Astrocyte (in vitro differentiated cells and primary cell): ENCODE measurements at regions not wholly inside any gene's neighbourhood (a gene's known extent, or its start where the extent isn't known, plus 50 kb on each side); places are given as distances from the start of the nearest gene placed in this dataset.
A peak's percentile ranks its signal among the peaks of the same experiment; 100 is the strongest.

Experiments used
- DNase-seq: peaks from one replicate; pipeline ENCODE4 v3.0.0-alpha.2; 2010; ENCODE audit warnings: low read depth
- FAIRE-seq: peaks from 2 replicates; lab custom pipeline; 2011; peaks lifted over from hg19 to GRCh38; lab: Jason Lieb, UNC
- H2AFZ ChIP-seq: 2 replicates; pipeline ENCODE4 v1.6.0; 2012; ENCODE audit warnings: low read depth, low read length, inconsistent platforms
- H3K27ac ChIP-seq: 2 replicates; pipeline ENCODE4 v1.5.1; 2011; ENCODE audit warnings: low read depth, low read length, inconsistent platforms
- H3K27me3 ChIP-seq: 2 replicates; pipeline ENCODE4 v1.6.0; 2011; ENCODE audit warnings: low read length, inconsistent platforms; ENCODE audit not compliant: insufficient read depth
- H3K36me3 ChIP-seq: 2 replicates; pipeline ENCODE4 v1.5.1; 2011; ENCODE audit warnings: low read length, inconsistent platforms; ENCODE audit not compliant: insufficient read depth
- H3K4me1 ChIP-seq: 2 replicates; pipeline ENCODE4 v1.5.1; 2011; ENCODE audit warnings: low read length, inconsistent platforms; ENCODE audit not compliant: insufficient read depth
- H3K4me2 ChIP-seq: 2 replicates; pipeline ENCODE4 v1.6.0; 2012; ENCODE audit warnings: low read length, inconsistent platforms
- H3K4me3 ChIP-seq: 2 replicates; pipeline ENCODE4 v1.5.1; 2011; ENCODE audit warnings: low read depth, mild to moderate bottlenecking, low read length, inconsistent platforms; ENCODE audit not compliant: insufficient read depth
- H3K79me2 ChIP-seq: 2 replicates; pipeline ENCODE4 v1.6.0; 2012; ENCODE audit warnings: mild to moderate bottlenecking, low read length, inconsistent platforms; ENCODE audit not compliant: insufficient read depth
- H3K9ac ChIP-seq: 2 replicates; pipeline ENCODE4 v1.6.0; 2012; ENCODE audit warnings: mild to moderate bottlenecking, low read length, inconsistent platforms
- H3K9me3 ChIP-seq: 2 replicates; pipeline ENCODE4 v1.5.1; 2012; ENCODE audit warnings: low read depth, mild to moderate bottlenecking, low read length, inconsistent platforms; ENCODE audit not compliant: insufficient read depth
- H4K20me1 ChIP-seq: 2 replicates; pipeline ENCODE4 v1.6.0; 2012; ENCODE audit warnings: low read length, inconsistent platforms; ENCODE audit not compliant: insufficient read depth
- H3K27ac Mint-ChIP-seq: one replicate; pipeline ENCODE4 v1.8.0; 2021; ENCODE audit warnings: mild to moderate bottlenecking, mixed read lengths; ENCODE audit not compliant: unreplicated experiment
- H3K27me3 Mint-ChIP-seq: one replicate; pipeline ENCODE4 v1.8.0; 2021; ENCODE audit warnings: low read depth, mixed read lengths; ENCODE audit not compliant: unreplicated experiment
- H3K36me3 Mint-ChIP-seq: one replicate; pipeline ENCODE4 v1.8.0; 2021; ENCODE audit warnings: low read depth, mixed read lengths; ENCODE audit not compliant: unreplicated experiment
- H3K4me1 Mint-ChIP-seq: one replicate; pipeline ENCODE4 v1.8.0; 2021; ENCODE audit warnings: low read depth, mixed read lengths; ENCODE audit not compliant: unreplicated experiment
- H3K4me3 Mint-ChIP-seq: one replicate; pipeline ENCODE4 v1.8.0; 2021; ENCODE audit warnings: mild to moderate bottlenecking, moderate library complexity, mixed read lengths; ENCODE audit not compliant: unreplicated experiment
- H3K9me3 Mint-ChIP-seq: one replicate; pipeline ENCODE4 v1.8.0; 2021; ENCODE audit warnings: mild to moderate bottlenecking, mixed read lengths; ENCODE audit not compliant: unreplicated experiment
- EZH2 ChIP-seq: IDR thresholded peaks from 2 replicates; pipeline ENCODE4 v1.6.1; 2012; ENCODE audit warnings: mild to moderate bottlenecking, low read length, inconsistent platforms; ENCODE audit not compliant: insufficient read depth
- TF ChIP-seq, protein P1 (sequence below): IDR thresholded peaks from 2 replicates; pipeline ENCODE4 v1.5.1; 2011; ENCODE audit warnings: low read depth, mild to moderate bottlenecking, inconsistent platforms, low read length, moderate library complexity; ENCODE audit not compliant: insufficient read depth

- Mint-ChIP-seq H3K36me3 (no peaks in the 10 kb centered on the region), H3K4me1 (peaks cover 4% of the 10 kb centered on the region), H3K27ac (no peak overlapping the region), H3K9me3 (peaks cover 1% of the 10 kb centered on the region), H3K27me3 (peaks cover 18% of the 10 kb centered on the region), H3K4me3 (no peak overlapping the region)
- no peak for TF ChIP-seq EZH2
- TF ChIP-seq, protein P1, sequence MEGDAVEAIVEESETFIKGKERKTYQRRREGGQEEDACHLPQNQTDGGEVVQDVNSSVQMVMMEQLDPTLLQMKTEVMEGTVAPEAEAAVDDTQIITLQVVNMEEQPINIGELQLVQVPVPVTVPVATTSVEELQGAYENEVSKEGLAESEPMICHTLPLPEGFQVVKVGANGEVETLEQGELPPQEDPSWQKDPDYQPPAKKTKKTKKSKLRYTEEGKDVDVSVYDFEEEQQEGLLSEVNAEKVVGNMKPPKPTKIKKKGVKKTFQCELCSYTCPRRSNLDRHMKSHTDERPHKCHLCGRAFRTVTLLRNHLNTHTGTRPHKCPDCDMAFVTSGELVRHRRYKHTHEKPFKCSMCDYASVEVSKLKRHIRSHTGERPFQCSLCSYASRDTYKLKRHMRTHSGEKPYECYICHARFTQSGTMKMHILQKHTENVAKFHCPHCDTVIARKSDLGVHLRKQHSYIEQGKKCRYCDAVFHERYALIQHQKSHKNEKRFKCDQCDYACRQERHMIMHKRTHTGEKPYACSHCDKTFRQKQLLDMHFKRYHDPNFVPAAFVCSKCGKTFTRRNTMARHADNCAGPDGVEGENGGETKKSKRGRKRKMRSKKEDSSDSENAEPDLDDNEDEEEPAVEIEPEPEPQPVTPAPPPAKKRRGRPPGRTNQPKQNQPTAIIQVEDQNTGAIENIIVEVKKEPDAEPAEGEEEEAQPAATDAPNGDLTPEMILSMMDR = no peak
- H3K4me1 ChIP-seq = peaks cover 6% of the 10 kb centered on the region
- H2AFZ ChIP-seq = no peak overlapping the region
- no peaks in the 10 kb centered on the region for H4K20me1 ChIP-seq
- H3K36me3 ChIP-seq = no peaks in the 10 kb centered on the region
- H3K9ac ChIP-seq = no peak overlapping the region
- H3K27ac ChIP-seq = no peak overlapping the region
- no peaks in the 10 kb centered on the region for H3K79me2 ChIP-seq
- no peak for FAIRE-seq
- no peak overlapping the region for H3K4me3 ChIP-seq
- peak; percentile 77 for DNase-seq
- H3K9me3 ChIP-seq = no peaks in the 10 kb centered on the region
- H3K27me3 ChIP-seq = no peaks in the 10 kb centered on the region
- H3K4me2 ChIP-seq = no peak overlapping the region
Observed at GRCh38 chr10:44788147-44789129, 122.7 kb upstream of the TMEM72 start.

DNA sequence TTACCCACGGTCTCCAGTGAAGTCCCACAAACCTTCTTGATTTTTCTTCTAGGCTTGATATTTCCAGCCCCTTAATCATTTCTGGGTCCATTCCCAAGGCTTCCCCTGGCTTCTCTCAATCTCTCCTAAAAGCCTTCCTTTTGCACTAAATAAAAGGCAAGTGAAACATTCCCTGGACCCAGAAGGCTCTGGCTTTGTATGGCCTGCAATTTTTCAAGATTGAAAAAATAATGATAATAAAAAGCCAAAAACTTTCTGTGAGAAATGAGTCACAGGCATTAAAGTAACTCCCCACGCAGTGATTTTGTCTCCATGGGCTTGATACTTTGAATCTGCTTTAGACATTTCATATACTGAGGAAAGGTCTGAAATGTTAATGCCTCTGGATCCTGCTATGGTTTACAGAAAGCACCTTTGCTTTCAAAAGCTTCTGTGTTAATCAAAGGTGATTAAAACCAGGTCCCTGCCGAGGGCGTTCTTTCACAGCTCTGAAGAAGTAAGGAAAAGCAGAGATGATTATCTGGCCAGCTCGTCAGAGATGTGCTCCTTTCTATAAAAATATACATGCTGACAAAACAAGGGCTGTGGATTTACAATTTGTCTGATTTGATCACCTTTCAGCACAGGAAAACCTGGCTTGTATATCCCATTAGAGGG, 118.9 kb upstream of the TMEM72 start:
- Mint-ChIP-seq H3K4me3 (no peak overlapping the region), H3K27me3 (peaks cover 21% of the 10 kb centered on the region), H3K27ac (no peak overlapping the region), H3K9me3 (no peaks in the 10 kb centered on the region), H3K36me3 (no peaks in the 10 kb centered on the region), H3K4me1 (peaks cover 7% of the 10 kb centered on the region)
- Histone ChIP-seq H3K79me2 (no peaks in the 10 kb centered on the region), H2AFZ (no peak overlapping the region), H3K9me3 (no peaks in the 10 kb centered on the region), H4K20me1 (no peaks in the 10 kb centered on the region), H3K36me3 (no peaks in the 10 kb centered on the region), H3K4me1 (no peaks in the 10 kb centered on the region), H3K4me2 (no peak overlapping the region), H3K9ac (no peak overlapping the region), H3K4me3 (no peak overlapping the region), H3K27ac (no peak overlapping the region), H3K27me3 (no peaks in the 10 kb centered on the region)
- DNase-seq = no peak
- TF ChIP-seq EZH2 = no peak
- TF ChIP-seq, protein P1 = no peak
- no peak for FAIRE-seq
